IMR-90 (cell line): ENCODE measurements at regions not wholly inside any gene's neighbourhood (a gene's known extent, or its start where the extent isn't known, plus 50 kb on each side); places are given as distances from the start of the nearest gene placed in this dataset.

Experiments used
- ATAC-seq: fragments of 200-7000 bp; cut with Tn5 transposase; 2 replicates; pipeline ENCODE4 v1.9.1; 2020; ENCODE audit warnings: low read depth, mild to moderate bottlenecking, moderate library complexity
- BruUV-seq: library from RNA; stranded (reverse); fragments of 400-500 nt; replicated peaks from 2 replicates; lab custom pipeline; 2021; lab: Mats Ljungman, UMichigan
- CTCF ChIA-PET: fragments of 300-600 bp; formaldehyde crosslinking; extraction: SDS; loops from one replicate; lab custom pipeline; 2021; ENCODE audit warnings: antibody characterized with exemption; lab: Yijun Ruan, JAX
- POLR2A ChIA-PET: fragments of 300-600 bp; sonication (Branson Sonifier 250); formaldehyde crosslinking; loops from one replicate; lab custom pipeline; 2022; ENCODE audit warnings: antibody characterized with exemption; ENCODE audit not compliant: unreplicated experiment; lab: Charles Lee
- DNase-seq: peaks from one replicate; pipeline ENCODE4 v3.0.0; 2013
- H2AFZ ChIP-seq: replicated peaks from 2 replicates; pipeline ENCODE3; 2013; ENCODE audit warnings: low read length, mild to moderate bottlenecking; ENCODE audit not compliant: poor library complexity
- H2AK5ac ChIP-seq: 2 replicates; pipeline ENCODE4 v1.6.1; 2013; ENCODE audit warnings: low read depth, low read length, inconsistent platforms
- H2AK9ac ChIP-seq: replicated peaks from 2 replicates; pipeline ENCODE3; 2013; ENCODE audit warnings: mild to moderate bottlenecking, low read depth, low read length, moderate library complexity; ENCODE audit not compliant: poor library complexity
- H2BK120ac ChIP-seq: 2 replicates; pipeline ENCODE4 v1.6.1; 2013; ENCODE audit warnings: low read depth, low read length, inconsistent platforms
- H2BK15ac ChIP-seq: 3 replicates; pipeline ENCODE4 v1.6.1; 2013; ENCODE audit warnings: low read depth, low read length, inconsistent platforms
- H2BK20ac ChIP-seq: 2 replicates; pipeline ENCODE4 v1.6.1; 2013; ENCODE audit warnings: low read depth, mild to moderate bottlenecking, inconsistent platforms, low read length, moderate library complexity
- H2BK5ac ChIP-seq: 2 replicates; pipeline ENCODE4 v1.6.1; 2013; ENCODE audit warnings: mild to moderate bottlenecking, low read depth, low read length, inconsistent platforms; ENCODE audit not compliant: poor library complexity, severe bottlenecking
- H3K14ac ChIP-seq: replicated peaks from 2 replicates; pipeline ENCODE4 v1.6.1; 2013; ENCODE audit warnings: low read depth, low read length, inconsistent platforms
- H3K18ac ChIP-seq: 2 replicates; pipeline ENCODE4 v1.6.1; 2013; ENCODE audit warnings: low read depth, low read length, control low read depth
- H3K23ac ChIP-seq: 2 replicates; pipeline ENCODE4 v1.6.1; 2013; ENCODE audit warnings: low read depth, low read length, inconsistent platforms
- H3K27ac ChIP-seq: 2 replicates; pipeline ENCODE4 v1.5.1; 2013; ENCODE audit warnings: mild to moderate bottlenecking, control low read depth, low read length; ENCODE audit not compliant: insufficient read depth
- H3K27me3 ChIP-seq: 2 replicates; pipeline ENCODE4 v1.6.1; 2013; ENCODE audit warnings: low read length; ENCODE audit not compliant: control insufficient read depth, insufficient read depth
- H3K36me3 ChIP-seq: 2 replicates; pipeline ENCODE4 v1.6.1; 2013; ENCODE audit warnings: low read length, mixed read lengths; ENCODE audit not compliant: control insufficient read depth, insufficient read depth
- H3K4ac ChIP-seq: 2 replicates; pipeline ENCODE4 v1.6.1; 2013; ENCODE audit warnings: low read depth, low read length, inconsistent platforms
- H3K4me1 ChIP-seq: 2 replicates; pipeline ENCODE4 v1.6.1; 2013; ENCODE audit warnings: low read length, mixed read lengths; ENCODE audit not compliant: control insufficient read depth, insufficient read depth
- H3K4me2 ChIP-seq: 2 replicates; pipeline ENCODE4 v1.6.1; 2013; ENCODE audit warnings: low read depth, mild to moderate bottlenecking, control low read depth, low read length, moderate library complexity
- H3K4me3 ChIP-seq: 2 replicates; pipeline ENCODE4 v1.5.1; 2013; ENCODE audit warnings: low read depth, mild to moderate bottlenecking, control low read depth, low read length, moderate library complexity; ENCODE audit not compliant: insufficient read depth
- H3K56ac ChIP-seq: 2 replicates; pipeline ENCODE4 v1.6.1; 2013; ENCODE audit warnings: low read length, inconsistent platforms; ENCODE audit not compliant: insufficient read depth; ENCODE audit errors: extremely low read depth
- H3K79me1 ChIP-seq, 2 experiments: 2 replicates each; pipeline ENCODE4 v1.6.1; 2013; ENCODE audit warnings: low read length in 2 of 2, inconsistent platforms in 1 of 2, low read depth in 1 of 2
- H3K9ac ChIP-seq: 2 replicates; pipeline ENCODE4 v1.6.1; 2013; ENCODE audit warnings: low read depth, low read length, control low read depth
- H3K9me1 ChIP-seq: 2 replicates; pipeline ENCODE4 v1.6.1; 2013; ENCODE audit warnings: low read length, inconsistent platforms; ENCODE audit not compliant: insufficient read depth
- H3K9me3 ChIP-seq: 2 replicates; pipeline ENCODE4 v1.6.1; 2013; ENCODE audit warnings: low read length; ENCODE audit not compliant: control insufficient read depth, insufficient read depth
- H4K20me1 ChIP-seq: 2 replicates; pipeline ENCODE4 v1.6.1; 2013; ENCODE audit warnings: low read length, inconsistent platforms; ENCODE audit not compliant: insufficient read depth
- H4K5ac ChIP-seq: 2 replicates; pipeline ENCODE4 v1.6.1; 2013; ENCODE audit warnings: mild to moderate bottlenecking, low read depth, low read length, control low read depth
- H4K8ac ChIP-seq, 2 experiments: 2 replicates each; pipeline ENCODE4 v1.6.1; 2013; ENCODE audit warnings: low read depth in 2 of 2, low read length in 2 of 2, control low read depth in 1 of 2, inconsistent platforms in 1 of 2
- H4K91ac ChIP-seq: 2 replicates; pipeline ENCODE4 v1.6.1; 2013; ENCODE audit warnings: low read depth, low read length, inconsistent platforms; ENCODE audit not compliant: insufficient read depth
- BHLHE40 ChIP-seq: fragments of 150-350 bp; IDR thresholded peaks from 2 replicates; pipeline ENCODE4 v1.6.1; 2016; ENCODE audit warnings: mild to moderate bottlenecking, low read depth, low read length
- CEBPB ChIP-seq: IDR thresholded peaks from 2 replicates; pipeline ENCODE4 v1.6.1; 2012; ENCODE audit warnings: low read depth, low read length, improper control_type of control experiment
- CHD1 ChIP-seq: IDR thresholded peaks from 2 replicates; pipeline ENCODE4 v1.6.1; 2012; ENCODE audit warnings: low read depth, low read length, improper control_type of control experiment
- FOS ChIP-seq: fragments of 150-350 bp; IDR thresholded peaks from 2 replicates; pipeline ENCODE4 v1.6.1; 2016; ENCODE audit warnings: low read depth, low read length
- MAFK ChIP-seq: IDR thresholded peaks from 2 replicates; pipeline ENCODE4 v1.6.1; 2012; ENCODE audit warnings: low read depth, low read length, improper control_type of control experiment
- MAZ ChIP-seq: IDR thresholded peaks from 2 replicates; pipeline ENCODE4 v1.6.1; 2012; ENCODE audit warnings: low read depth, mild to moderate bottlenecking, low read length, improper control_type of control experiment, moderate library complexity, borderline replicate concordance
- NFE2L2 ChIP-seq: fragments of 150-350 bp; IDR thresholded peaks from 2 replicates; pipeline ENCODE4 v1.6.1; 2016; ENCODE audit warnings: low read depth, mild to moderate bottlenecking, low read length
- POLR2A ChIP-seq: IDR thresholded peaks from 2 replicates; pipeline ENCODE4 v1.6.1; 2012; ENCODE audit warnings: mild to moderate bottlenecking, low read depth, low read length
- RAD21 ChIP-seq: IDR thresholded peaks from 2 replicates; pipeline ENCODE4 v1.6.1; 2012; ENCODE audit warnings: low read length, improper control_type of control experiment
- RCOR1 ChIP-seq: IDR thresholded peaks from 2 replicates; pipeline ENCODE4 v1.6.1; 2012; ENCODE audit warnings: mild to moderate bottlenecking, low read length, improper control_type of control experiment; ENCODE audit not compliant: insufficient replicate concordance
- SMC3 ChIP-seq: fragments of 150-350 bp; IDR thresholded peaks from 2 replicates; pipeline ENCODE4 v1.6.1; 2016; ENCODE audit warnings: low read depth, mild to moderate bottlenecking, antibody characterized with exemption, low read length, moderate library complexity
- WGBS, 2 experiments: methylation state at CpG; one replicate each; pipeline versions ENCODE4 v1.1.5 to v1.1.7; 2013; ENCODE audit warnings: missing lambda C conversion rate in 2 of 2; ENCODE audit not compliant: insufficient read length in 1 of 2; ENCODE audit errors: extremely low coverage in 2 of 2; 5-methylcytosine and 5-hydroxymethylcytosine counted together
- dilution Hi-C: fragments of 300-500 bp; cut with HindIII; formaldehyde crosslinking; loops from one replicate; pipeline ENCODE4 v1.14.3; 2018; ENCODE audit warnings: low sequenced_read_pairs; ENCODE audit not compliant: unreplicated experiment
- in situ Hi-C: fragments of 300-500 bp; cut with MboI; formaldehyde crosslinking; loops from 3 replicates; pipeline ENCODE4 v1.14.3; 2019; ENCODE audit warnings: low sequenced_read_pairs, inconsistent platforms, mixed read lengths
- intact Hi-C: fragments of 100-400 bp; cut with micrococcal nuclease; formaldehyde crosslinking; loops from 2 replicates; pipeline ENCODE4 v1.10.0; 2022
- TF ChIP-seq, protein P1 (sequence below): fragments of 150-350 bp; IDR thresholded peaks from 2 replicates; pipeline ENCODE4 v1.6.1; 2016; ENCODE audit warnings: low read depth, mild to moderate bottlenecking, low read length, moderate library complexity, borderline replicate concordance
- TF ChIP-seq, protein P2 (sequence below): fragments of 150-350 bp; IDR thresholded peaks from 2 replicates; pipeline ENCODE4 v1.6.1; 2017; ENCODE audit warnings: mild to moderate bottlenecking, antibody characterized with exemption, low read length, low read depth
- TF ChIP-seq, protein P3 (sequence below): conservative IDR thresholded peaks from 2 replicates; pipeline ENCODE4 v1.5.1; 2012; ENCODE audit warnings: mild to moderate bottlenecking, low read depth, low read length, improper control_type of control experiment

DNA sequence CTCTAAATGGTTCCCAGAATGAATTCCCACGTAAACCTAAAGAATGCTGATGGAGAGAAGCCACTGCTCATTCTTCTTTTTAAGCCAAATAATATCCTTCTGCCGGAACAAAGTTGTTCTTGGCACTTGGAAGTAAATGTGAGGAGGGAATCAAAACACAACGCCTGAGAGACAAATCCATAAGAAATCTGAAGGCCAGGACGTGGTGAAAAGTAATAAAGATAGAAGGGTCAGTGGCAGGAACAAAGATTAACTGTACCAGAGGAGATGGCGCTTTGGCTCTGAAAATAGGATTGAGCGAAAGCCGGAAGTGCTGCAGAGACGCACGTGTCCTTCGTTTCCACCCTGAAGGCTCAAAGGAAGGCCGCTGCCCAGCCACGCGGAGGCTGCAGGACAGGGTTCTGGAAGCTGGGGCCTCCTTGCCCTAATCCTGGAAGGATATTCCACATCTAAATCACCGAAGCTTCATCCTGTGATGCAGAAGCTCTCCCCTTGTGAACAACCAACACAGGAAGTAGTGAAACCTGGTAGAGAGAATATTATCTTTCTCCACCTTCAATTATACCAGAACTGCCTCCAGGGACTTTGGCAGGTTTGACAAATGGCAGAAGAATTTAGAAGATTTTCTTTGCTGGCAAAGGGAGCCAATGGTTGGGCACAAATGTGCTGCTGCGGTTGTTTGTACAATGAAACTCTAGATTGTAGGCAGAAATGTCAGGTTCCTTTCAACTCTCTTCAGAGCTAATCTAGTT, 214.6 kb upstream of the SERP2 start:
- Histone ChIP-seq H2AK5ac (no peak overlapping the region), H3K4me1 (peaks cover 7% of the 10 kb centered on the region), H3K9me3 (no peaks in the 10 kb centered on the region), H2AK9ac (no peak overlapping the region), H3K56ac (no peak overlapping the region), H3K79me1 (no peaks in the 10 kb centered on the region), H4K5ac (no peak overlapping the region), H3K23ac (no peak overlapping the region), H4K20me1 (no peaks in the 10 kb centered on the region), H3K9me1 (peaks cover 4% of the 10 kb centered on the region; the same call in 1 of the 2 replicates), H3K18ac (no peak overlapping the region), H3K9ac (no peak overlapping the region), H4K91ac (no peak overlapping the region), H2BK120ac (no peak overlapping the region), H3K4me3 (no peak overlapping the region), H3K27me3 (peaks cover 4% of the 10 kb centered on the region; the same call in 1 of the 2 replicates), H2BK15ac (no peak overlapping the region), H3K4ac (no peak overlapping the region), H4K8ac (no peak overlapping the region), H3K4me2 (no peak overlapping the region), H2BK5ac (no peak overlapping the region), H3K36me3 (no peaks in the 10 kb centered on the region), H2BK20ac (no peak overlapping the region), H3K14ac (no peak overlapping the region), H2AFZ (no peak overlapping the region), H3K27ac (no peak overlapping the region)
- intact Hi-C loops (no loop called here), dilution Hi-C loops (no loop called here), in situ Hi-C loops (no loop called here)
- ChIA-PET CTCF (no interaction called here), POLR2A (no interaction called here)
- whole genome bisulfite sequencing, 2 experiments: 50% methylated on average over 1 of the region's 15 CpGs; no CpG with 5 or more reads in 1 of the 2 experiments
- ATAC-seq (no peak), DNase-seq (no peak)
- no TSS peak for BruUV-seq
- TF ChIP-seq SMC3 (no peak), RAD21 (no peak), CHD1 (no peak), POLR2A (no peak), RCOR1 (no peak), NFE2L2 (no peak), MAFK (no peak), CEBPB (no peak), FOS (no peak), BHLHE40 (no peak), MAZ (no peak)
- TF ChIP-seq, protein P1, sequence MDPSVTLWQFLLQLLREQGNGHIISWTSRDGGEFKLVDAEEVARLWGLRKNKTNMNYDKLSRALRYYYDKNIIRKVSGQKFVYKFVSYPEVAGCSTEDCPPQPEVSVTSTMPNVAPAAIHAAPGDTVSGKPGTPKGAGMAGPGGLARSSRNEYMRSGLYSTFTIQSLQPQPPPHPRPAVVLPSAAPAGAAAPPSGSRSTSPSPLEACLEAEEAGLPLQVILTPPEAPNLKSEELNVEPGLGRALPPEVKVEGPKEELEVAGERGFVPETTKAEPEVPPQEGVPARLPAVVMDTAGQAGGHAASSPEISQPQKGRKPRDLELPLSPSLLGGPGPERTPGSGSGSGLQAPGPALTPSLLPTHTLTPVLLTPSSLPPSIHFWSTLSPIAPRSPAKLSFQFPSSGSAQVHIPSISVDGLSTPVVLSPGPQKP: no peak
- TF ChIP-seq, protein P2, sequence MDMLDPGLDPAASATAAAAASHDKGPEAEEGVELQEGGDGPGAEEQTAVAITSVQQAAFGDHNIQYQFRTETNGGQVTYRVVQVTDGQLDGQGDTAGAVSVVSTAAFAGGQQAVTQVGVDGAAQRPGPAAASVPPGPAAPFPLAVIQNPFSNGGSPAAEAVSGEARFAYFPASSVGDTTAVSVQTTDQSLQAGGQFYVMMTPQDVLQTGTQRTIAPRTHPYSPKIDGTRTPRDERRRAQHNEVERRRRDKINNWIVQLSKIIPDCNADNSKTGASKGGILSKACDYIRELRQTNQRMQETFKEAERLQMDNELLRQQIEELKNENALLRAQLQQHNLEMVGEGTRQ: no peak
- TF ChIP-seq, protein P3, sequence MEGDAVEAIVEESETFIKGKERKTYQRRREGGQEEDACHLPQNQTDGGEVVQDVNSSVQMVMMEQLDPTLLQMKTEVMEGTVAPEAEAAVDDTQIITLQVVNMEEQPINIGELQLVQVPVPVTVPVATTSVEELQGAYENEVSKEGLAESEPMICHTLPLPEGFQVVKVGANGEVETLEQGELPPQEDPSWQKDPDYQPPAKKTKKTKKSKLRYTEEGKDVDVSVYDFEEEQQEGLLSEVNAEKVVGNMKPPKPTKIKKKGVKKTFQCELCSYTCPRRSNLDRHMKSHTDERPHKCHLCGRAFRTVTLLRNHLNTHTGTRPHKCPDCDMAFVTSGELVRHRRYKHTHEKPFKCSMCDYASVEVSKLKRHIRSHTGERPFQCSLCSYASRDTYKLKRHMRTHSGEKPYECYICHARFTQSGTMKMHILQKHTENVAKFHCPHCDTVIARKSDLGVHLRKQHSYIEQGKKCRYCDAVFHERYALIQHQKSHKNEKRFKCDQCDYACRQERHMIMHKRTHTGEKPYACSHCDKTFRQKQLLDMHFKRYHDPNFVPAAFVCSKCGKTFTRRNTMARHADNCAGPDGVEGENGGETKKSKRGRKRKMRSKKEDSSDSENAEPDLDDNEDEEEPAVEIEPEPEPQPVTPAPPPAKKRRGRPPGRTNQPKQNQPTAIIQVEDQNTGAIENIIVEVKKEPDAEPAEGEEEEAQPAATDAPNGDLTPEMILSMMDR: no peak
